ENCODE measurements at regions not wholly inside any gene's neighbourhood (a gene's known extent, or its start where the extent isn't known, plus 50 kb on each side); places are given as distances from the start of the nearest gene placed in this dataset.
"Not testable (repeated sequence)": the region's sequence is repeated elsewhere in the genome, so short reads cannot be mapped to it uniquely, and the experiment has no call there.

GRCh38 chr18:8882632-8883408, 177.5 kb downstream of the MTCL1 start:
- H3K9ac ChIP-seq (ENCODE audit: low read length), result no peak overlapping the region
- no peak overlapping the region for H3K27ac ChIP-seq (ENCODE audit: low read depth, low read length)
- Mint-ChIP-seq H3K27me3 (ENCODE audit: low read depth, unreplicated experiment) (no peaks in the 10 kb centered on the region), H3K4me1 (ENCODE audit: low read depth, unreplicated experiment) (no peaks in the 10 kb centered on the region), H3K36me3 (ENCODE audit: low read depth, unreplicated experiment) (no peaks in the 10 kb centered on the region), H3K9me3 (ENCODE audit: unreplicated experiment) (peaks cover 52% of the 10 kb centered on the region), H3K27ac (ENCODE audit: unreplicated experiment) (no peak overlapping the region), H3K4me3 (ENCODE audit: unreplicated experiment) (no peak overlapping the region)
- TF ChIP-seq CTCF (IDR thresholded peaks at IDR 0.05; ENCODE audit: insufficient read depth, low read depth, low read length), result no peak
- no peak for TF ChIP-seq EZH2 (IDR thresholded peaks at IDR 0.05; ENCODE audit: insufficient read depth, low read length)
- H4K20me1 ChIP-seq (ENCODE audit: insufficient read depth, low read length), result no peaks in the 10 kb centered on the region
- H3K4me1 ChIP-seq (ENCODE audit: insufficient read depth, low read length), result no peaks in the 10 kb centered on the region
- H3K4me3 ChIP-seq (ENCODE audit: insufficient read depth, low read depth, low read length), result no peak overlapping the region
- no peak for DNase-seq (ENCODE audit: low read depth)
- no peaks in the 10 kb centered on the region for H3K27me3 ChIP-seq (ENCODE audit: insufficient read depth, low read length)
- H3K9me3 ChIP-seq (ENCODE audit: insufficient read depth, low read depth, low read length), result peaks cover 16% of the 10 kb centered on the region
- no peak overlapping the region for H3K4me2 ChIP-seq (ENCODE audit: low read length)
- H3K79me2 ChIP-seq (ENCODE audit: insufficient read depth, low read length), result no peaks in the 10 kb centered on the region
- H2AFZ ChIP-seq (ENCODE audit: low read depth, low read length), result no peak overlapping the region
- no peaks in the 10 kb centered on the region for H3K36me3 ChIP-seq (ENCODE audit: insufficient read depth, low read length)
- FAIRE-seq, result no peak

- no peaks in the 10 kb centered on the region for H3K27me3 Mint-ChIP-seq (ENCODE audit: low read depth, unreplicated experiment)
- peaks cover 5% of the 10 kb centered on the region for H3K36me3 Mint-ChIP-seq (ENCODE audit: low read depth, unreplicated experiment)
- Histone ChIP-seq H3K4me3 (ENCODE audit: insufficient read depth, low read depth, low read length) (no peak overlapping the region), H3K4me1 (ENCODE audit: insufficient read depth, low read length) (no peaks in the 10 kb centered on the region), H4K20me1 (ENCODE audit: insufficient read depth, low read length) (no peaks in the 10 kb centered on the region), H3K27ac (ENCODE audit: low read depth, low read length) (no peak overlapping the region), H3K36me3 (ENCODE audit: insufficient read depth, low read length) (no peaks in the 10 kb centered on the region), H3K27me3 (ENCODE audit: insufficient read depth, low read length) (no peaks in the 10 kb centered on the region), H3K9ac (ENCODE audit: low read length) (no peak overlapping the region), H3K9me3 (ENCODE audit: insufficient read depth, low read depth, low read length) (peaks cover 16% of the 10 kb centered on the region), H3K4me2 (ENCODE audit: low read length) (no peak overlapping the region), H3K79me2 (ENCODE audit: insufficient read depth, low read length) (no peaks in the 10 kb centered on the region), H2AFZ (ENCODE audit: low read depth, low read length) (no peak overlapping the region)
- no peak overlapping the region for H3K4me3 Mint-ChIP-seq (ENCODE audit: unreplicated experiment)
- no peak for FAIRE-seq
- H3K4me1 Mint-ChIP-seq (ENCODE audit: low read depth, unreplicated experiment), result peaks cover 2% of the 10 kb centered on the region
- no peak overlapping the region for H3K27ac Mint-ChIP-seq (ENCODE audit: unreplicated experiment)
- DNase-seq (ENCODE audit: low read depth), result no peak
- TF ChIP-seq EZH2 (IDR thresholded peaks at IDR 0.05; ENCODE audit: insufficient read depth, low read length) (no peak), CTCF (IDR thresholded peaks at IDR 0.05; ENCODE audit: insufficient read depth, low read depth, low read length) (no peak)
- H3K9me3 Mint-ChIP-seq (ENCODE audit: unreplicated experiment), result peaks cover 57% of the 10 kb centered on the region
These were observed 178.0 kb downstream of the MTCL1 start for GRCh38 chr18:8883409-8883668.

GRCh38 chr18:8887877-8888276, 182.5 kb downstream of the MTCL1 start:
- H3K4me2 ChIP-seq (ENCODE audit: low read length); H3K27me3 Mint-ChIP-seq (ENCODE audit: low read depth, unreplicated experiment); H3K4me3 ChIP-seq (ENCODE audit: insufficient read depth, low read depth, low read length); H3K79me2 ChIP-seq (ENCODE audit: insufficient read depth, low read length); H4K20me1 ChIP-seq (ENCODE audit: insufficient read depth, low read length); H3K9ac ChIP-seq (ENCODE audit: low read length); DNase-seq (ENCODE audit: low read depth); H3K27ac ChIP-seq (ENCODE audit: low read depth, low read length); FAIRE-seq; H3K36me3 Mint-ChIP-seq (ENCODE audit: low read depth, unreplicated experiment); H3K36me3 ChIP-seq (ENCODE audit: insufficient read depth, low read length); H2AFZ ChIP-seq (ENCODE audit: low read depth, low read length); H3K4me3 Mint-ChIP-seq (ENCODE audit: unreplicated experiment); H3K27me3 ChIP-seq (ENCODE audit: insufficient read depth, low read length); H3K9me3 ChIP-seq (ENCODE audit: insufficient read depth, low read depth, low read length); H3K27ac Mint-ChIP-seq (ENCODE audit: unreplicated experiment): not testable (repeated sequence)
- Mint-ChIP-seq H3K9me3 (ENCODE audit: unreplicated experiment) (peaks cover 41% of the 10 kb centered on the region), H3K4me1 (ENCODE audit: low read depth, unreplicated experiment) (peaks cover 30% of the 10 kb centered on the region)
- peaks cover 20% of the 10 kb centered on the region for H3K4me1 ChIP-seq (ENCODE audit: insufficient read depth, low read length)
